ENCODE measurements at regions not wholly inside any gene's neighbourhood (a gene's known extent, or its start where the extent isn't known, plus 50 kb on each side); places are given as distances from the start of the nearest gene placed in this dataset.

- TF ChIP-seq POLR2A (IDR thresholded peaks at IDR 0.05) (no peak), CTCF (IDR thresholded peaks at IDR 0.05) (no peak)
Measured at GRCh38 chr21:32829504-32829903, 57.9 kb upstream of the PAXBP1 start.

All from Peyer's patch (tissue), 4 donors.